IMR-90 (cell line): ENCODE measurements at regions not wholly inside any gene's neighbourhood (a gene's known extent, or its start where the extent isn't known, plus 50 kb on each side); places are given as distances from the start of the nearest gene placed in this dataset.

ENCODE experiments used
- ATAC-seq: fragments of 200-7000 bp; cut with Tn5 transposase; 2 replicates; pipeline ENCODE4 v1.9.1; 2020; ENCODE audit warnings: low read depth, mild to moderate bottlenecking, moderate library complexity
- BruUV-seq: library from RNA; stranded (reverse); fragments of 400-500 nt; replicated peaks from 2 replicates; lab custom pipeline; 2021; lab: Mats Ljungman, UMichigan
- CTCF ChIA-PET: fragments of 300-600 bp; formaldehyde crosslinking; extraction: SDS; loops from one replicate; lab custom pipeline; 2021; ENCODE audit warnings: antibody characterized with exemption; lab: Yijun Ruan, JAX
- POLR2A ChIA-PET: fragments of 300-600 bp; sonication (Branson Sonifier 250); formaldehyde crosslinking; loops from one replicate; lab custom pipeline; 2022; ENCODE audit warnings: antibody characterized with exemption; ENCODE audit not compliant: unreplicated experiment; lab: Charles Lee
- DNase-seq: peaks from one replicate; pipeline ENCODE4 v3.0.0; 2013
- H2AFZ ChIP-seq: replicated peaks from 2 replicates; pipeline ENCODE3; 2013; ENCODE audit warnings: low read length, mild to moderate bottlenecking; ENCODE audit not compliant: poor library complexity
- H2AK5ac ChIP-seq: 2 replicates; pipeline ENCODE4 v1.6.1; 2013; ENCODE audit warnings: low read depth, low read length, inconsistent platforms
- H2AK9ac ChIP-seq: replicated peaks from 2 replicates; pipeline ENCODE3; 2013; ENCODE audit warnings: mild to moderate bottlenecking, low read depth, low read length, moderate library complexity; ENCODE audit not compliant: poor library complexity
- H2BK120ac ChIP-seq: 2 replicates; pipeline ENCODE4 v1.6.1; 2013; ENCODE audit warnings: low read depth, low read length, inconsistent platforms
- H2BK15ac ChIP-seq: 3 replicates; pipeline ENCODE4 v1.6.1; 2013; ENCODE audit warnings: low read depth, low read length, inconsistent platforms
- H2BK20ac ChIP-seq: 2 replicates; pipeline ENCODE4 v1.6.1; 2013; ENCODE audit warnings: low read depth, mild to moderate bottlenecking, inconsistent platforms, low read length, moderate library complexity
- H2BK5ac ChIP-seq: 2 replicates; pipeline ENCODE4 v1.6.1; 2013; ENCODE audit warnings: mild to moderate bottlenecking, low read depth, low read length, inconsistent platforms; ENCODE audit not compliant: poor library complexity, severe bottlenecking
- H3K14ac ChIP-seq: replicated peaks from 2 replicates; pipeline ENCODE4 v1.6.1; 2013; ENCODE audit warnings: low read depth, low read length, inconsistent platforms
- H3K18ac ChIP-seq: 2 replicates; pipeline ENCODE4 v1.6.1; 2013; ENCODE audit warnings: low read depth, low read length, control low read depth
- H3K23ac ChIP-seq: 2 replicates; pipeline ENCODE4 v1.6.1; 2013; ENCODE audit warnings: low read depth, low read length, inconsistent platforms
- H3K27ac ChIP-seq: 2 replicates; pipeline ENCODE4 v1.5.1; 2013; ENCODE audit warnings: mild to moderate bottlenecking, control low read depth, low read length; ENCODE audit not compliant: insufficient read depth
- H3K27me3 ChIP-seq: 2 replicates; pipeline ENCODE4 v1.6.1; 2013; ENCODE audit warnings: low read length; ENCODE audit not compliant: control insufficient read depth, insufficient read depth
- H3K36me3 ChIP-seq: 2 replicates; pipeline ENCODE4 v1.6.1; 2013; ENCODE audit warnings: low read length, mixed read lengths; ENCODE audit not compliant: control insufficient read depth, insufficient read depth
- H3K4ac ChIP-seq: 2 replicates; pipeline ENCODE4 v1.6.1; 2013; ENCODE audit warnings: low read depth, low read length, inconsistent platforms
- H3K4me1 ChIP-seq: 2 replicates; pipeline ENCODE4 v1.6.1; 2013; ENCODE audit warnings: low read length, mixed read lengths; ENCODE audit not compliant: control insufficient read depth, insufficient read depth
- H3K4me2 ChIP-seq: 2 replicates; pipeline ENCODE4 v1.6.1; 2013; ENCODE audit warnings: low read depth, mild to moderate bottlenecking, control low read depth, low read length, moderate library complexity
- H3K4me3 ChIP-seq: 2 replicates; pipeline ENCODE4 v1.5.1; 2013; ENCODE audit warnings: low read depth, mild to moderate bottlenecking, control low read depth, low read length, moderate library complexity; ENCODE audit not compliant: insufficient read depth
- H3K56ac ChIP-seq: 2 replicates; pipeline ENCODE4 v1.6.1; 2013; ENCODE audit warnings: low read length, inconsistent platforms; ENCODE audit not compliant: insufficient read depth; ENCODE audit errors: extremely low read depth
- H3K79me1 ChIP-seq, 2 experiments: 2 replicates each; pipeline ENCODE4 v1.6.1; 2013; ENCODE audit warnings: low read length in 2 of 2, inconsistent platforms in 1 of 2, low read depth in 1 of 2
- H3K9ac ChIP-seq: 2 replicates; pipeline ENCODE4 v1.6.1; 2013; ENCODE audit warnings: low read depth, low read length, control low read depth
- H3K9me1 ChIP-seq: 2 replicates; pipeline ENCODE4 v1.6.1; 2013; ENCODE audit warnings: low read length, inconsistent platforms; ENCODE audit not compliant: insufficient read depth
- H3K9me3 ChIP-seq: 2 replicates; pipeline ENCODE4 v1.6.1; 2013; ENCODE audit warnings: low read length; ENCODE audit not compliant: control insufficient read depth, insufficient read depth
- H4K20me1 ChIP-seq: 2 replicates; pipeline ENCODE4 v1.6.1; 2013; ENCODE audit warnings: low read length, inconsistent platforms; ENCODE audit not compliant: insufficient read depth
- H4K5ac ChIP-seq: 2 replicates; pipeline ENCODE4 v1.6.1; 2013; ENCODE audit warnings: mild to moderate bottlenecking, low read depth, low read length, control low read depth
- H4K8ac ChIP-seq, 2 experiments: 2 replicates each; pipeline ENCODE4 v1.6.1; 2013; ENCODE audit warnings: low read depth in 2 of 2, low read length in 2 of 2, control low read depth in 1 of 2, inconsistent platforms in 1 of 2
- H4K91ac ChIP-seq: 2 replicates; pipeline ENCODE4 v1.6.1; 2013; ENCODE audit warnings: low read depth, low read length, inconsistent platforms; ENCODE audit not compliant: insufficient read depth
- NFE2L2 ChIP-seq: fragments of 150-350 bp; IDR thresholded peaks from 2 replicates; pipeline ENCODE4 v1.6.1; 2016; ENCODE audit warnings: low read depth, mild to moderate bottlenecking, low read length
- dilution Hi-C: fragments of 300-500 bp; cut with HindIII; formaldehyde crosslinking; loops from one replicate; pipeline ENCODE4 v1.14.3; 2018; ENCODE audit warnings: low sequenced_read_pairs; ENCODE audit not compliant: unreplicated experiment
- in situ Hi-C: fragments of 300-500 bp; cut with MboI; formaldehyde crosslinking; loops from 3 replicates; pipeline ENCODE4 v1.14.3; 2019; ENCODE audit warnings: low sequenced_read_pairs, inconsistent platforms, mixed read lengths
- intact Hi-C: fragments of 100-400 bp; cut with micrococcal nuclease; formaldehyde crosslinking; loops from 2 replicates; pipeline ENCODE4 v1.10.0; 2022

DNA sequence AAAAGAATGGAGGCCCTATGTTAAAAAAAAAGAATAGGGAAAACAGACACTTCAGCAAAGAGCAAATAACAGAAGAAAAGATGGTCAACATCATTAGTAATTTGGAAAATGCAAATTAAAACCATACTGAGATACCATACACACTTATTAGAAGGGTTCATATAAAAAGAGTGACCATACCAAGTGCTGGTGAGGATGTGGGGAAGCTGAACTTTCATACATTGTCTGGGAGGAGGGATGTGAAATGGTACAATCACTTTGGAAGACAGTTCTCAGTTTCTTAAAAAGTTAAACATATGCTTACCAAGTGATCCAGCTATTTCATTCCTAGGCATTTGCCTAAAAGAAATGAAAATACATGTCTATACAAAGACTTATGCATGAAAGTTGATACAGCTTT lies 194.4 kb downstream of the CXCL12 start:
- no TSS peak for BruUV-seq

More for the DNA sequence above, 194.4 kb downstream of the CXCL12 start:
- H3K14ac ChIP-seq: no peak overlapping the region
- no peak overlapping the region for H3K18ac ChIP-seq
- no peaks in the 10 kb centered on the region for H3K9me3 ChIP-seq
- intact Hi-C loops: no loop called here
- no peaks in the 10 kb centered on the region; the same call in 1 of the 2 replicates for H3K9me1 ChIP-seq
- H3K4ac ChIP-seq: no peak overlapping the region
- DNase-seq (no peak), ATAC-seq (no peak)
- no peak overlapping the region for H2AK9ac ChIP-seq
- no peaks in the 10 kb centered on the region for H3K79me1 ChIP-seq
- H3K4me2 ChIP-seq: no peak overlapping the region
- no peak overlapping the region for H3K4me3 ChIP-seq
- H3K9ac ChIP-seq: no peak overlapping the region
- no peak overlapping the region for H2AK5ac ChIP-seq
- in situ Hi-C loops: no loop called here
- H3K23ac ChIP-seq: no peak overlapping the region
- no peak overlapping the region for H3K27ac ChIP-seq
- H4K5ac ChIP-seq: no peak overlapping the region
- no peak overlapping the region for H2BK15ac ChIP-seq
- H2BK20ac ChIP-seq: no peak overlapping the region
- CTCF ChIA-PET: no interaction called here
- H3K4me1 ChIP-seq: peaks cover 8% of the 10 kb centered on the region
- TF ChIP-seq NFE2L2: no peak
- no peaks in the 10 kb centered on the region for H3K36me3 ChIP-seq
- H2AFZ ChIP-seq: no peak overlapping the region
- no peak overlapping the region for H2BK120ac ChIP-seq
- POLR2A ChIA-PET: no interaction called here
- no peak overlapping the region for H4K8ac ChIP-seq
- H4K20me1 ChIP-seq: no peaks in the 10 kb centered on the region
- H2BK5ac ChIP-seq: no peak overlapping the region
- no peak overlapping the region for H3K56ac ChIP-seq
- no peak overlapping the region for H4K91ac ChIP-seq
- dilution Hi-C loops: no loop called here
- peaks cover 13% of the 10 kb centered on the region for H3K27me3 ChIP-seq
